ENCODE measurements at regions not wholly inside any gene's neighbourhood (a gene's known extent, or its start where the extent isn't known, plus 50 kb on each side); places are given as distances from the start of the nearest gene placed in this dataset.

DNA sequence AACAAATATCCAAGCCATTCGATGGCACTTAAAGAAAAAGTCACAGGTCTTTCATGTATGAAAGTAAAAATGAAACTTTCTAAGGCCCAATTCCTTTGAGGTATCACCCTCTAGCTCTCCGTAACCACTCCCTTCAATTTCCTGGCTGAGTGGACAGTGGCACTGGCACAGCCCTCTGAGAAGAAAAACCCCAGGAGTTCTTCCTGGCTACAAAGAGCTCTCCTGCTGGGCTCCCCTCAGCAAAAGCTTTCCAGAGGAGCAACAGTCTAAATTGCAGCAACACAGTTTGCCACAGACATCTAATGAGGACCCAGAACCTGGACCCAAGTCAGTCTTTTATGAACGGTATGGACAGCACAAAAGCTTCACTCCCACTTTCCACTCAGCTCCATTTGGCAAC lies 71.8 kb downstream of the FUNDC1 start:
- Histone ChIP-seq H3K36me3 (ENCODE audit: low read depth) (no peaks in the 10 kb centered on the region), H3K27me3 (ENCODE audit: insufficient read depth, low read depth) (no peaks in the 10 kb centered on the region), H3K9me2 (ENCODE audit: insufficient read depth) (no peaks in the 10 kb centered on the region), H3K9me3 (ENCODE audit: insufficient read depth, low read depth) (no peaks in the 10 kb centered on the region), H3F3A (ENCODE audit: insufficient read depth, low read depth) (no peaks in the 10 kb centered on the region), H3K4me2 (no peak overlapping the region), H3K27ac (no peak overlapping the region), H3K79me2 (ENCODE audit: low read depth) (no peaks in the 10 kb centered on the region), H4K20me1 (ENCODE audit: insufficient read depth) (no peaks in the 10 kb centered on the region), H2AFZ (no peak overlapping the region), H3K4me3 (no peak overlapping the region), H3K4me1 (replicated peaks; ENCODE audit: insufficient read depth) (no peaks in the 10 kb centered on the region)
- intact Hi-C loops (cut with micrococcal nuclease; ENCODE audit: unreplicated experiment) = no loop called here
- DNase-seq = no peak
- POLR2A ChIA-PET (ENCODE audit: unreplicated experiment) = no interaction called here
- no TSS peak for BruUV-seq (replicated peaks)
- CTCF ChIA-PET = no interaction called here
- TF ChIP-seq, protein P1, sequence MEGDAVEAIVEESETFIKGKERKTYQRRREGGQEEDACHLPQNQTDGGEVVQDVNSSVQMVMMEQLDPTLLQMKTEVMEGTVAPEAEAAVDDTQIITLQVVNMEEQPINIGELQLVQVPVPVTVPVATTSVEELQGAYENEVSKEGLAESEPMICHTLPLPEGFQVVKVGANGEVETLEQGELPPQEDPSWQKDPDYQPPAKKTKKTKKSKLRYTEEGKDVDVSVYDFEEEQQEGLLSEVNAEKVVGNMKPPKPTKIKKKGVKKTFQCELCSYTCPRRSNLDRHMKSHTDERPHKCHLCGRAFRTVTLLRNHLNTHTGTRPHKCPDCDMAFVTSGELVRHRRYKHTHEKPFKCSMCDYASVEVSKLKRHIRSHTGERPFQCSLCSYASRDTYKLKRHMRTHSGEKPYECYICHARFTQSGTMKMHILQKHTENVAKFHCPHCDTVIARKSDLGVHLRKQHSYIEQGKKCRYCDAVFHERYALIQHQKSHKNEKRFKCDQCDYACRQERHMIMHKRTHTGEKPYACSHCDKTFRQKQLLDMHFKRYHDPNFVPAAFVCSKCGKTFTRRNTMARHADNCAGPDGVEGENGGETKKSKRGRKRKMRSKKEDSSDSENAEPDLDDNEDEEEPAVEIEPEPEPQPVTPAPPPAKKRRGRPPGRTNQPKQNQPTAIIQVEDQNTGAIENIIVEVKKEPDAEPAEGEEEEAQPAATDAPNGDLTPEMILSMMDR (conservative IDR thresholded peaks at IDR 0.05) = no peak
- TF ChIP-seq EZH2 (IDR thresholded peaks at IDR 0.05; ENCODE audit: low read depth) = no peak

DNA sequence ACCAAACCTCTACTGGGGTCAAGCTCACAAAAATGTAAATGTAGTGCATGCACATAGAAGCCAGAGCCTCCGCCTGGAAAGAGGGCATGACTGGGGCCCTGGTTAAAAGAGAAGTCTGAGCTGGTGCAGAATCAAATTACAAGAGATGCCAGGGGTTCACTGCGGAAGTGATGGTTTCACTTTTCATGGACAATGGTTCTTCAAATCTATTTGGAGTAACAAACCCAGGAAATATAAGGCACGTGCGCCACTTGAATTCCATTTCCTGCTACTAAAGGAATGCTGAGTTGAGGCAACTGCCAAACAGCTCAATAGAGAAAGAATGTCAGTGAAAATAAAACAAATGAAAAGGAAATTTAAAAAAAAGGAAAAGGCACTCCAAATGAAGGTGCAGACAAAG lies 79.8 kb downstream of the FUNDC1 start:
- intact Hi-C loops (cut with micrococcal nuclease; ENCODE audit: unreplicated experiment) = no loop called here
- no peak for DNase-seq
- Histone ChIP-seq H3K27me3 (ENCODE audit: insufficient read depth, low read depth) (no peaks in the 10 kb centered on the region), H4K20me1 (ENCODE audit: insufficient read depth) (no peaks in the 10 kb centered on the region), H3K79me2 (ENCODE audit: low read depth) (no peaks in the 10 kb centered on the region), H3K4me2 (no peak overlapping the region), H3K9me3 (ENCODE audit: insufficient read depth, low read depth) (no peaks in the 10 kb centered on the region), H3K27ac (no peak overlapping the region), H2AFZ (no peak overlapping the region), H3K4me3 (no peak overlapping the region), H3F3A (ENCODE audit: insufficient read depth, low read depth) (no peaks in the 10 kb centered on the region), H3K36me3 (ENCODE audit: low read depth) (no peaks in the 10 kb centered on the region), H3K9me2 (ENCODE audit: insufficient read depth) (no peaks in the 10 kb centered on the region), H3K4me1 (replicated peaks; ENCODE audit: insufficient read depth) (no peaks in the 10 kb centered on the region)
- ChIA-PET POLR2A (ENCODE audit: unreplicated experiment) (no interaction called here), CTCF (no interaction called here)
- BruUV-seq (replicated peaks) = no TSS peak
- TF ChIP-seq EZH2 (IDR thresholded peaks at IDR 0.05; ENCODE audit: low read depth) = no peak
- TF ChIP-seq, protein P1 (conservative IDR thresholded peaks at IDR 0.05) = no peak

- DNase-seq = no peak
- Histone ChIP-seq H3K4me3 (no peak overlapping the region), H3K36me3 (ENCODE audit: low read depth) (no peaks in the 10 kb centered on the region), H3K9me3 (ENCODE audit: insufficient read depth, low read depth) (no peaks in the 10 kb centered on the region), H2AFZ (no peak overlapping the region), H3F3A (ENCODE audit: insufficient read depth, low read depth) (no peaks in the 10 kb centered on the region), H3K4me1 (replicated peaks; ENCODE audit: insufficient read depth) (no peaks in the 10 kb centered on the region), H3K79me2 (ENCODE audit: low read depth) (no peaks in the 10 kb centered on the region), H4K20me1 (ENCODE audit: insufficient read depth) (no peaks in the 10 kb centered on the region), H3K9me2 (ENCODE audit: insufficient read depth) (no peaks in the 10 kb centered on the region), H3K27ac (no peak overlapping the region), H3K4me2 (no peak overlapping the region), H3K27me3 (ENCODE audit: insufficient read depth, low read depth) (no peaks in the 10 kb centered on the region)
- ChIA-PET CTCF (no interaction called here), POLR2A (ENCODE audit: unreplicated experiment) (no interaction called here)
- BruUV-seq (replicated peaks) = no TSS peak
- no peak for TF ChIP-seq EZH2 (IDR thresholded peaks at IDR 0.05; ENCODE audit: low read depth)
- TF ChIP-seq, protein P1 (conservative IDR thresholded peaks at IDR 0.05) = no peak
- intact Hi-C loops (cut with micrococcal nuclease; ENCODE audit: unreplicated experiment) = no loop called here
These were observed 83.2 kb downstream of the FUNDC1 start for GRCh38 chrX:44459501-44459900.

All from PC-9 (cell line).